ENCODE measurements at regions not wholly inside any gene's neighbourhood (a gene's known extent, or its start where the extent isn't known, plus 50 kb on each side); places are given as distances from the start of the nearest gene placed in this dataset.

DNA sequence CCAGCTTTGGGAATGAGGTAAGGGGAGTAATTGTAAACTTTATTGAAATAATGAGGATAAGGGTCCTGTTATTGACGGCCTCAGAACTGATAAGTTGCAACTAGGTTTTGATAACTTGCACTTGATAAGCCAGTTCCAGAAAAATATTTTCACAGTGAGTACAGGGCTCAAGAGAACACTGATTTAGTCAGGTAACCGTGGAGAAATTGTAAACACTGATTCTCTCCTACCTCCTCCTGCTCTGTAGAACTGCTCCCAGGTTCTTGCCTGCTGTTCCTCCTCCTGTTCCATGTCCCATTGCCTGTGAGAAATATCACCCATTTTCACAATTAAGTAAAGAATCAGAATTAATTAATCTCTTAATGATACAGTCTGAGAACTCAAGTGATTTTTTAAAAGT lies 55.0 kb upstream of the CXXC4 start:
- Histone ChIP-seq H3K9me3 (no peaks in the 10 kb centered on the region), H3K27ac (no peak overlapping the region), H3K4me3 (no peak overlapping the region), H3K36me3 (no peaks in the 10 kb centered on the region), H3K4me1 (no peaks in the 10 kb centered on the region), H3K27me3 (no peaks in the 10 kb centered on the region)
- TF ChIP-seq, protein P1, sequence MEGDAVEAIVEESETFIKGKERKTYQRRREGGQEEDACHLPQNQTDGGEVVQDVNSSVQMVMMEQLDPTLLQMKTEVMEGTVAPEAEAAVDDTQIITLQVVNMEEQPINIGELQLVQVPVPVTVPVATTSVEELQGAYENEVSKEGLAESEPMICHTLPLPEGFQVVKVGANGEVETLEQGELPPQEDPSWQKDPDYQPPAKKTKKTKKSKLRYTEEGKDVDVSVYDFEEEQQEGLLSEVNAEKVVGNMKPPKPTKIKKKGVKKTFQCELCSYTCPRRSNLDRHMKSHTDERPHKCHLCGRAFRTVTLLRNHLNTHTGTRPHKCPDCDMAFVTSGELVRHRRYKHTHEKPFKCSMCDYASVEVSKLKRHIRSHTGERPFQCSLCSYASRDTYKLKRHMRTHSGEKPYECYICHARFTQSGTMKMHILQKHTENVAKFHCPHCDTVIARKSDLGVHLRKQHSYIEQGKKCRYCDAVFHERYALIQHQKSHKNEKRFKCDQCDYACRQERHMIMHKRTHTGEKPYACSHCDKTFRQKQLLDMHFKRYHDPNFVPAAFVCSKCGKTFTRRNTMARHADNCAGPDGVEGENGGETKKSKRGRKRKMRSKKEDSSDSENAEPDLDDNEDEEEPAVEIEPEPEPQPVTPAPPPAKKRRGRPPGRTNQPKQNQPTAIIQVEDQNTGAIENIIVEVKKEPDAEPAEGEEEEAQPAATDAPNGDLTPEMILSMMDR (IDR thresholded peaks at IDR 0.05), result no peak
- TF ChIP-seq POLR2AphosphoS5 (IDR thresholded peaks at IDR 0.05), result no peak
- TF ChIP-seq EP300 (IDR thresholded peaks at IDR 0.05), result no peak
- TF ChIP-seq POLR2A (IDR thresholded peaks at IDR 0.05), result no peak
- WGBS, 2 donors (ENCODE audit: low coverage in 1 of 2), result 33 to 64% methylated on average over 2 of the region's 2 CpGs
- ATAC-seq, result no peak

DNA sequence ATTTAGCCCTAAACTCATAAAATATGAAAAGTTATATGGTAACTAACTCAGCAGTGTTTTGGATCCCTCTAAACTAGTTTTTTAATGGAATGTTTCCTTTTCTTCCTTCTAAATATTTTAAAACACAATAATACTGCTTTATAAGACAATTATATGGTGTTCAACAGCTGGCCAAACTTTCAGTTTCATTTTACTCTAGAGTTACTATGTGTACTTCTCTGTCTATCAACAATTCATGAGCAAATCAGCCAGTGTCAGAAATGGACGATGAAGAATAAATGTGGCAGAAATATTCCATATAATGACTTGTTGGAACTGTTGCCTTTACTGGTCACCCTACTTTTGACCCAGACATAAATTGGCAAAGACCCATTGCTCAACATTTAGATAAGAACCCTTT lies 64.8 kb upstream of the CXXC4 start:
- Histone ChIP-seq H3K27ac (no peak overlapping the region), H3K9me3 (no peaks in the 10 kb centered on the region), H3K4me1 (no peaks in the 10 kb centered on the region), H3K4me3 (no peak overlapping the region), H3K27me3 (no peaks in the 10 kb centered on the region), H3K36me3 (no peaks in the 10 kb centered on the region)
- 57% methylated on average over 1 of the region's 1 CpG for WGBS, 2 donors (ENCODE audit: low coverage in 1 of 2)
- TF ChIP-seq POLR2AphosphoS5 (IDR thresholded peaks at IDR 0.05), result no peak
- no peak for TF ChIP-seq EP300 (IDR thresholded peaks at IDR 0.05)
- TF ChIP-seq, protein P1 (IDR thresholded peaks at IDR 0.05), result no peak
- no peak for TF ChIP-seq POLR2A (IDR thresholded peaks at IDR 0.05)
- ATAC-seq, result no peak

DNA sequence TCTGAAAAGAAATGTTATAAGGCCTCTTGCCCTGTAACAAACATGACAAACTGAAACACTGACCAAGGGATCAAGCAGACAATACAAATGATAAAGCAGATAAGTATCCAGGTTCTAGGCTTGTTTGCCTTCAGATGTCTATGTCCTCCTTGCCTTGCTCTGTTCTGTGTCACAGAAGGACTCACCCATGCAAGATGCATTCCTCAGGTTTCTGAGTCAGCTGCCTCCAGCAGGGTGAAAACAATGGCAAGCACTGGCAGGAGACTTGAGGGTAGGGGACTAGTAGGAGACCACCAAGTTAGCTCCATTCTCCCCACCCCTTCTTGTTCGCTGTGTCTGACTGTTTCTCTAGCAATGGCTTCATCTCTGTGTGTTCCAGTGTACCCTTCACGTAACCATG lies 76.6 kb upstream of the CXXC4 start:
- no peak for ATAC-seq
- H3K27me3 ChIP-seq, result no peaks in the 10 kb centered on the region
- H3K27ac ChIP-seq, result no peak overlapping the region
- H3K9me3 ChIP-seq, result no peaks in the 10 kb centered on the region
- H3K36me3 ChIP-seq, result no peaks in the 10 kb centered on the region
- no peak overlapping the region for H3K4me3 ChIP-seq
- 95 to 100% methylated on average over 2 of the region's 2 CpGs for WGBS, 2 donors (ENCODE audit: low coverage in 1 of 2)
- no peak for TF ChIP-seq POLR2AphosphoS5 (IDR thresholded peaks at IDR 0.05)
- TF ChIP-seq POLR2A (IDR thresholded peaks at IDR 0.05), result no peak
- TF ChIP-seq, protein P1 (IDR thresholded peaks at IDR 0.05), result no peak
- no peak for TF ChIP-seq EP300 (IDR thresholded peaks at IDR 0.05)
- H3K4me1 ChIP-seq, result no peaks in the 10 kb centered on the region

DNA sequence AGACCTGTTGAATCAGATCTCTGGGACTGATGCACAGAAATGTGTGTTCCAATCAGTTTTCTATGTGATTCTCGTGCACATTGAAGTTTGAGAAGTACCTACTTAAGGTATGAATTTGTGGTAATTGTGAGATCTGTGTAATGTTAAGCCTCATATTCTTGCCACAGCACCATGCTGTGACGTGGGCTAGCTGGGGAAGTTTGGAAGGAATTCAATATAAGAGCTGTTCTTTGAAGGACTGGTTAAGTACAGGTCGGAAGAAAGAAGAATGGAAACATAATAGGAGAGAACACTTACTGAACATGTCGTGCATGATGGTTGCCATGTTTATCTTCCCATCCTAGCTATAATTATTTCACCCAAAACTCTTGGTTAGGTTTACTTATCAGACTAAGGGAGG lies 79.7 kb upstream of the CXXC4 start:
- H3K4me3 ChIP-seq, result no peak overlapping the region
- H3K27me3 ChIP-seq, result no peaks in the 10 kb centered on the region
- 76 to 100% methylated on average over 1 to 4 of the region's 4 CpGs for WGBS, 2 donors (ENCODE audit: low coverage in 1 of 2)
- no peak for TF ChIP-seq POLR2A (IDR thresholded peaks at IDR 0.05)
- TF ChIP-seq, protein P1 (IDR thresholded peaks at IDR 0.05), result no peak
- TF ChIP-seq POLR2AphosphoS5 (IDR thresholded peaks at IDR 0.05), result no peak
- TF ChIP-seq EP300 (IDR thresholded peaks at IDR 0.05), result no peak
- ATAC-seq, result no peak
- no peaks in the 10 kb centered on the region for H3K36me3 ChIP-seq
- no peaks in the 10 kb centered on the region for H3K9me3 ChIP-seq
- H3K4me1 ChIP-seq, result no peaks in the 10 kb centered on the region
- no peak overlapping the region for H3K27ac ChIP-seq

DNA sequence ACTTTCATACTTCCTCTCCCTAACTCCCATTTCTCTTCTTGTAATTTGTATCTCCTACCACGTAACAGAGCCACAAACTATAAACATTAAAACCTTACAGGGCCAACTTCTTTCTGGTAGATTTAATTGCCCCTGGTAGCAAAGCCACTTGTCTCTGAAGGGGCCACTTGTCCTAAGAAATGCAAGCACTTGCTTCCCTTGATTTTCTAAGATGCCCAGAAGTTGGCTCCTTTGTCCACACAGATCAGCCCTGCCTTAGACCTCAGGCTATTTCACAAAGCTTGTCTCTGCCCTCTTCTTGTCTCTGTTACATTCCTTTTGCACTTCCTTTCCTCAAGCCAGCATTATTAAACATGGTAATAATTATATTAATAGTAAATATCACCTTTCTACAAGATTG lies 80.6 kb upstream of the CXXC4 start:
- ATAC-seq, result no peak
- TF ChIP-seq POLR2A (IDR thresholded peaks at IDR 0.05) (no peak), EP300 (IDR thresholded peaks at IDR 0.05) (no peak), POLR2AphosphoS5 (IDR thresholded peaks at IDR 0.05) (no peak)
- TF ChIP-seq, protein P1 (IDR thresholded peaks at IDR 0.05), result no peak
- Histone ChIP-seq H3K4me1 (no peaks in the 10 kb centered on the region), H3K27me3 (no peaks in the 10 kb centered on the region), H3K27ac (no peak overlapping the region), H3K4me3 (no peak overlapping the region), H3K9me3 (no peaks in the 10 kb centered on the region), H3K36me3 (no peaks in the 10 kb centered on the region)
- 38 to 43% methylated on average over 1 of the region's 1 CpG for WGBS, 2 donors (ENCODE audit: low coverage in 1 of 2)
